Effector CD8-positive, alpha-beta T cell (primary cell): ENCODE measurements at regions not wholly inside any gene's neighbourhood (a gene's known extent, or its start where the extent isn't known, plus 50 kb on each side); places are given as distances from the start of the nearest gene placed in this dataset.
"Not testable (repeated sequence)": the region's sequence is repeated elsewhere in the genome, so short reads cannot be mapped to it uniquely, and the experiment has no call there.

Source experiments
- DNase-seq: peaks from one replicate; lab custom pipeline; 2025; lab: John Stamatoyannopoulos, UW

GRCh38 chr3:72030296-72030695 lies 245.3 kb upstream of the PROK2 start:
- DNase-seq: not testable (repeated sequence)

DNA sequence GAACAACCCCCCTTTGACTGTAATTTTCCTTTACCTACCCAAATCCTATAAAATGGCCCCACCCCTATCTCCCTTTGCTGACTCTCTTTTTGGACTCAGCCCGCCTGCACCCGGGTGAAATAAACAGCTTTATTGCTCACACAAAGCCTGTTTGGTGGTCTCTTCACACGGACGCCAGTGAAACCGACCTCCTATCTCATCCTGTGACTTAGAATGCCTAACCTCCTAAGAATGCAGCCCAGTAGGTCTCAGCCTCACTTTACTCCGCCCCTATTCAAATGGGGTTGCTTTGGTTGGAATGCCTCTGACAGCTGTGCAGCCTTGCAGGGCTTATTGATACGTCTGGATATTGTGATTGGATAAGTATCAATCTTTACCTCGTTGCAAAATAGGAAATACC lies 243.8 kb upstream of the PROK2 start:
- DNase-seq: not testable (repeated sequence)

DNA sequence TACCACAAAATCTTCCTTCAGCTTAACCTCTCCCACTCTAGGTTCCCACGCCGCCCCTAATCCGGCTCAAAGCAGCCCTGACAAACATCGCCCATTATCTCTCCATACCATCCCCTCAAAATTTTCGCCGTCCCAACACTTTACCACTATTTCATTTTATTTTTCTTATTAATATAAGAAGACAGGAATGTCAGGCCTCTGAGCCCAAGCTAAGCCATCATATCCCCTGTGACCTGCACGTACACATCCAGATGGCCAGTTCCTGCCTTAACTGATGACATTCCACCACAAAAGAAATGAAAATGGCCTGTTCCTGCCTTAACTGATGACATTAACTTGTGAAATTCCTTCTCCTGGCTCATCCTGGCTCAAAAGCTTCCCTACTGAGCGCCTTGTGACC lies 243.4 kb upstream of the PROK2 start:
- not testable (repeated sequence) for DNase-seq

- DNase-seq: not testable (repeated sequence)
These were observed 242.8 kb upstream of the PROK2 start for GRCh38 chr3:72027728-72028127.

DNA sequence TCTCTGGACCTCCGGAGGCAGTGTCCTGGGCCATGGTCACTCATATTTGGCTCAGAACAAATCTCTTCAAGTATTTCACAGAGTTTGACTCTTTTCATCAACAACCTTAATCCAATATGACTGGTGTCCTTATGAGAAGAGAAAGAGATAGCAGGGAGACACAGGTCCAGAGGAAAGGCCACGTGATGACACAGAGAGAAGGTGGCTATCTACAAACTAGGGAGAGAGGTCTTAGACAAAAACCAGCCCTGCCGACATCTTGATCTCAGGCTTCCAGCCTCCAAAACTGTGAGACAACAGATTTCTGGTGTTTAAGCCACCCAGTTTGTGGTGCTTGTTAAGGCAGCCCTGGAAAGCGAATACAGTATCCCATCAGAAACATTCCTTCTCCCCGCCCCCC lies 237.1 kb upstream of the PROK2 start:
- no peak for DNase-seq

DNA sequence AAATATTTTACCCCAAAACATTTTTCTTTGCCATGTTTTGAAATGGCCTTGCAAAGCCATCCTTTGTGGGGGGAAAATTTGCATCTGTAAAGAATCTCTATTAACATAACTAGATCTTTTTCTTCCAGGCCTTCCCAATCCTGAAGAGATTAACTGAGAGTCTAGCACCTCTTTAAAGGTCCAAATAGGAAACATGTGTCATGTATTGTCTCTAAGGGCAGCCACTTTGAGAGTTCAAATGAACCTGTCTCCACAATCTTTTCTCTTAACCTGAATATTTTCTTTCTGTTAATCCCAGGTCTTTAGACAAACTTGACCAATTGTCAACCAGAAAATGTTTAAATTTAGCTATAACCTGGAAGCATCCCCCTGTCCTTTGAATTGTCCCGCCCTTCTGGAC lies 236.6 kb upstream of the PROK2 start:
- no peak for DNase-seq

DNA sequence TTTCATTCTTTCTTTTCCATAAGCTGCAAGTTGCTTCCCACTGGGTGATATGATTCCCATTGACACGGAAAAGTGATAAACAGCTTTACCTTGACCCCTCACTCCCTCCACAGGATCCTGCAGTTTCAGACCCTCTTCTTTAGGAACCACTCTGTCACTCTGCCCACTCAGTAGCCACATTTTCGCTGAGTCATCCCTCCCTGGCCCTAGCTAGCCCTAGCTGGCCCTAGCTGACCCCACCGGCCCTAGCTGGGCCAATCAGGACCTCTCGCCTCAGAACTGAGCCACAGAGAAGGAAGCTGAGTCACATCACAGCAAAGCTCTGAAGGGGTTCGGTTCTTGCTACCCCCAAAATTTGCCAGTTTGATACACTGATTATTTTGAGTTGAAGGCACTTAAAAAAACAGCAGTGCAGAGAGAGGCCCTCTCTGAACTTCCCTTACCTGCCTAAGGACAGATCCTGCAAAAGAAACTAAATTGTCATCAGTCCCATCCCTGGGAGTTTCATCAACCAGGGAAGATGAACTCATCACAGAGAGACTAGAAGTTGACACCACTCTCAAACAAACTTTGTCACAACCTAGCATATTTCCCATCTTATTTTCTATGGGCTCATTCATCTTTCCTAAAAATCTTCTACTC lies 233.5 kb upstream of the PROK2 start:
- DNase-seq: no peak

DNA sequence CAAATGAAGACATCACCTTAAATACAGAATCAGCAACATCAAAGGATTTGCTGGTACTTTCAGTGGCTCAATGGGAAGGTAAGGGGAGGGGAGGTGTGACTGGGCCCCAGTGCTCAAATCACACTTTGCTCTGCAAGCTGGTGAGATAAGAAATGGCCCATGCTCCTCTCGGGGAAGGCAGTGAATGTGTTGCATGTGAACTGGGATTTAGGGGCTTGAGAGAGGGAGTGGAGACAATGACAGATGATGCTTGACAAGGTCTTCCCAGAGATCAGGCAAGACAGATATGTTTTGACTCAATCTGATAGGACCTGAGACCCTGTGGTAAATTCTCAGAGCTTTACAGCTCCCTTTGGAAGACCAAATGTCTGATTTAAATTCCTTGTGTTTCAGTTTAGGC lies 233.0 kb upstream of the PROK2 start:
- no peak for DNase-seq

- no peak for DNase-seq
These were observed 232.4 kb upstream of the PROK2 start for GRCh38 chr3:72017311-72017710.

DNA sequence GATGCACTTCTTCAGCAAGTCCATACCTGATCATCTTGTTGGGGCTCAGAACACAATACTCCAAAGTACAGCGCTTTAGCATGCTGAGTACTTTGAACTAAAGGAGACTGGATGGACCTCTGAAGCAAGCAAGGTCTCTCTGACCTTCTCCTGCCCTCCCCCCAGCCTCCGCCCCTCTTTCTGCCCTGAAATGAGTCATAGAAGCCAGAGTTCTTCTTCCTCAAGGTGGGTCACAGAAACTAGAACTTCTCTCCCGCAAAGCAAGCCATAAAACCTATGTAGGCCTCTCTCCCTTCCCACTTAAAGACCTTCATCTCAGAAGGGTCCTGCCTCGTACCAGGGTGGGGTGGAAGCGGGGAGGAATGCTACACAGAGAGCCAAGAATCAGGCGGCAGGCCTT lies 230.5 kb upstream of the PROK2 start:
- no peak for DNase-seq

DNA sequence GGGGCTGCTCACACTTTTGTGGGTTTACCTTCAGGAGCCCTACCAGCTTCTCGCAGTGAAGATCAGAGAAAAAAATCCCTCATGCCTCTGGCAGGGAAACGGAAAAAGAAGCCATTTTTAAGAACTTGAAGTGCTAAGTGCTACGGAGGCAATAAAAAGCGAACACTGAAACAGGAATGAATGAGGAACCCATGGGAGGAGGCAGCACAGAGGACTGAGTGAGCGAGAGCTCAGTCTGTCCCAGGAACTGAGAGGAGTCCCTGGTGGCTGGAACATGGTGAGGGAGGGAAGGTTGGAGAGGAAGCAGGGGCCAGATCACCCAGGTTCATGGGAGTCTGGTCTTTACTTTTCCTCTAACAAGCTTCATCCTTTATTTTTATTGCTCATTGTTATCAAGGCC lies 228.1 kb upstream of the PROK2 start:
- DNase-seq: no peak

DNA sequence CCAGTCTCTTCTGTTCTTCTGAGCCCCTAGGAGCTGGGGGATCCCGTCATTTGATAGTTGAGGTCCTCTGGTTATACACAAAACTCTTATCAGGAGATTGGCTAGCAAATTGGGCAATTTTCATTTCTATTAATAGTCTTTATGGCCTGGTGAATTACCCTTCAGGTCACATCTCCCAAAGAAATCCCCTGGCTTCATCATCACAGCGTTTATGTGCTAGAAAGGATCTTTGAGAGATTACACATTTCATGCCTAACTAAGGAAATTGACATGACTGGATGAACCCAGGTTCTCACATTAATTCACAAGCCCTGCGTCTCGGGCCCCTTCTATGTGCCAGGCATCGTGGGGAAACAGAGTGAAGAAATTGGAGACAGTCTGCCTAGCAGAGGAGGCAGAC lies 227.4 kb upstream of the PROK2 start:
- no peak for DNase-seq

DNA sequence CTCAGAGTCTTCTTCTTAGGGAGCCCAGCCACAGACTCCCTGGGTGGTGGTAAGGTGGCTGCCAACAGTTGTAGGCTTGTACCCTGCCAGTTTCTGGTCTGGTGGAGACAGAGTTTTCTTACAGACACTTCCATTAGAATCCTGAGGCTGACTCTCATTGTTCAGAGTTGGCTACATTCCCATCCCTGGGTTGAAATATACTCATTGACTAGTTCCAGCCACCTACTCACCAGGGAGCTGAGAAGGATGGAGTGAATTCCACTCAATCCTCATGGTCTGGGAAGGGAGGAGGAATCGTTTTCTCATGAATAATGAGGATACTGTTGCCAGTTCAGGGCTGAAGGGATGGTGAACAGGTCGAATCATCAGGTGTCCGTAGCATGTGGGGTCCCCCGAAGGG lies 226.5 kb upstream of the PROK2 start:
- no peak for DNase-seq

DNA sequence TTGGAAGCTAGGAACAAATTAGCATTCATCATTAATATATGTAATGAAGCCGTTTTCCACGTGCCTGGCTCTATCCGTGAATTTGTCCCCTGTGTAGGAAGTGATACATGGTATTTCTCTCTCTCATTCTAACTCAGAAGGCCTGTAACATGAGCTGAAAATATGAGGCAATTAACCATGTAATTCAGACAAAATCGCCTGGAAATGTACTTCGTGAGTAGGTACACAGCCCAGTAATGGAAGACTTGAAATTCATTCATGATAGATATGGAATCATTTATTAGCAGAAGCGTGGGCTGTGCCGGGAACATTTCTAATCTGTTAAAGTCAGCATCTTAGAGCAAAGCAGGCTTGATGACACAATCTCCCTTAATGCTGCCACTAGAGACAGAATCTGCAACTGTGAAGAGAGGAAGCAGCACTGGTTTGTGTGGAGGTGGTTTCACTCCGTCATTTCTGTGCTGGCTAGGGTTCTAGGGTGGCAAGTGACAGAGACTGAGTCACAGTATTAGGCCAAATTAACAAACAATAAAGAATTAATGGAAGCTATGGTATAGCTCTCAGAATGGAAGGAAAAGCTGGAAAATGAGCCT lies 225.0 kb upstream of the PROK2 start:
- DNase-seq: no peak

DNA sequence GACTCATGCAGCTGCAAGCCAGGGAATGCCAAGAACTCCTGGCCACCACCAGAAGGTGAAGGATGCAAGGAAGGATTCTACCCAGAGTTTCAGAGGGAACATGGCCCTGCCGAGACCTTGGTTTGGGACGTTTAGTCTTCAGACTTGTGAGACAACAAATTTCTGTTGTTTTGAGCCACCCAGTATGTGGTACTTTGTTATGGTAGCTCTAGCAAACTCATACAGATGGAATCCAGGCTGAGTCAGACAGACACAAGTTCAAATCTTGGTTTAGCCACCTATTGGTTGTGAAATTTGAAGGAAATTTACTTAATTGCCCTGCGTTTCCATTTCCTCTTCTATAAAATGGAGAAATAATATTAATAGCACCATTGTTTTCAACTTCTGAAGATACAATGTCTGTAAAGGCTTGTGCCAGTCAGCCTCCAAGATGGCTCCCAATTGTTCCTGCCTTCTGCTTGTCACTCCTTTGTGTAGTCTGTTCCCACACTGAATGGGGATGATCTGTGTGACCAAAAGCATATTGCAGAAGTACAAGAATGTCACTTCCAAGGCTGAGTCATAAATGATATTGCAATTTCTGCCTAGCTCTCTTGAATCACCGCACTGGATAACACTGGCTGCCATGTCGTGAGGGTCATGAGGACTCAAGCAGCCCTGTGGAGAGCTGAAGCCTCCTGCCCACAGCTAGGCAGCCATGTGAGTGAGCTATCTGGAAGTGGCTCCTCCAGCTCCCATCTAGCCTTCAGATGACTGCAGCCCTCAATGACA lies 223.5 kb upstream of the PROK2 start:
- no peak for DNase-seq

DNA sequence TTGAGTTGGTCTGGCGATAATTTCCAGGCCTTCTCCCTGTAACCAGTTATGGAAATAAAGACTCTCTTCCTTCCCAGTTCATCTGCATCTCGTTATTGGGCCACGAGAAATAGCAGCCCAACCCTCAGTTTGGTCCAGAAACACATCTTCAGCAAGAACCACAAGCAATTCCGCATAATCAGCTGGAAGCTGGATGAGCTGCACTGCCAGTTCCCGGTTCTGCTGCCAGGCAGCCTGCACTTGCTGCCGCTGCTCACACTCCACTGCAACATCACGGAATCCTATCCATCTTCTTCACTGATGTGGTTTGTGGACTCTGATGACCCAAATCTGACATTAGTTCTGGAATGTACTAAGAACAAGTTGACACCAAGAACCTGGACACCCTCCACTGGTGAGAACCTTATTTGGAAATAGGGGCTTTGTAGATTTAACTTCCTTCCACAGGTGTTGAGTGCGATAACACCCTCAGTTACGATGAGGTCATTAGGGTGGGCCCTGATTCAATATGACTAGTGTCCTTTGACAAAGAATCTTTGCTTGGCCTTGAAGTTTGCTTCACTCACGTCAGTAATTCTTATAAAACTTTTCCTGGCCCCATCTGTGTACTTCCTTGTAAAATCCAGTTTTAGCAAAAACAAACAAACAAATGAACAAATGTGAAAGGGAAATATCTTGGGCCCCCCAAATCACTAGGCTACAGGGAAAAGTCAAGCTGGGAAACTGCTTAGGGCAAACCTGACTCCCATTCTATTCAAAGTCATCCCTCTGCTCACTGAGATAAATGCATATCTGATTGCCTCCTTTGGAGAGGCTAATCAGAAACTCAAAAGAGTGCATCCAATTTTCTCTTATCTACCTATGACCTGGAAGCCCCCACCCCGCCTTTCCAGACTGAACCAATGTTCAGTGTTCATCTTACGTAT lies 221.9 kb upstream of the PROK2 start:
- no peak for DNase-seq

DNA sequence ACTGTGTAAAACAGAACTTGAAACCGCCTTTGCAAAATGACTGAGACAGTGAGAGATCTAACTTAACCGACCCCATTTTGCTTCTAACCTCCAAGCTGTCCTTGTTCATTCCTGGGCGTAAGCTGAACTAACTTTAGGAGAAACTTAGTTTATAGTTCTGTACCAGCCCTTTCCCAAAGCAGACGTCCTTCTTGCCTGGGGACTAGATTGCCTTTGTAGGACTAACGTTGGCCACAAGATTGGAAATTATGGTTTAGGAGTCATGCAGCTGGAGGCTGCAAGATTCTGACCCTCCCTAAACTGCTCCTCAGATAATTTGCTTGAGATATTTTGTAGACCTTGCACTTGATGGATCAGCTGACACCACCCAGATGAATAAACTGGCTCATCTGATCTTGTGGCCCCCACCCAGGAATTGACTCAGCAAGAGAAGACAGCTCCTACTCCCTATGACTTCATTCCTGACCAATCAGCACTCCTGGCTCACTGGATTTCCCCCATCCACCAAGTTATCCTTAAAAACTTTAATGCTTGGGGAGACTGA lies 219.9 kb upstream of the PROK2 start:
- DNase-seq: no peak

DNA sequence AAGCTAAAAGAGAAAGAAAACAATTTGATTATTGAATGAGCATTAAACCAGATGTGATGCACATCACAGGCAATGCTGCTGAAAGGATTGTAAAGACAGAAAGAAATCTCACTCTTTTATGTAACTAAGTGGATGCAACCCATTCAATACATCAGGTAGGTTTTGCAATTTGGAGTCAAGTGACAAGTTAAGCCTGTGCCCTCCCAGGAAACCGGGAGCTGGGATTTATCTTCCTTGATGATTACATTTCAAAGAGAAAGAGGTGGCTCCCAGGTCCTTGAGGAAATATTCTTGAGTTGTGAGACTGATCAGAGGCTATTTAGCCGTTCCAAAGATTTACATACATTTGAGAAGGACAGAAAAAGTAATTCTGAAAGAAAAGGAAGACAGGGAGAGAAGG lies 219.0 kb upstream of the PROK2 start:
- no peak for DNase-seq

GRCh38 chr3:72001758-72002157 lies 216.8 kb upstream of the PROK2 start:
- no peak for DNase-seq

GRCh38 chr3:71998995-71999673 lies 214.2 kb upstream of the PROK2 start:
- no peak for DNase-seq

DNA sequence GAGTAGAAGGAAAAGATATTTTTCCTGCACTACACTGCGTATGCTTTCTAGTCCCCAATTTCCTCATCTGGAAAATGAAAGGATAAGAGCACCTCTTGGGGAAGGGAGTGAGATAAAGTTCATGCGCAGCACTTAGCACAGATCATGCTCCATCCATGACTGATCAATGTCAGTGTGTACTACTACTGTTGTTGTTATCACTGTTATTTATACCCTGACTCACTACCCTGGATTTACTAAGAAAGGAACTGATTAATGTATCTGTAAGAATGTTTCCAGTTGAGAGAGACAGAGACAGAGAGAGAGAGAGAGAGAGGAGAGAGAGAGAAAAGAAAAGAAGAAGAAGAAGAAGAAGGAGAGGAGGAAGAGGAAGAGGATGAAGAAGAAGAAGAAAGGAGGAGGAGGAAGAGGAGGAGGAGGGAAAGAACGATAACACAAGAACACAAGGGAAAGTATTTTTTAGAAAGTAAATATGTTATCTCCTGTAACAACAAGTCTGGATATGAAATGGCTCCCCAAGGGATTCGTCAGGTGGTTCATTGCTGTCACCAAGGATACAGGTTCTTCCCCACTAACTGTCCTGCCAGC lies 212.2 kb upstream of the PROK2 start:
- DNase-seq: no peak
